Pons (tissue), 1 donor: ENCODE measurements at regions not wholly inside any gene's neighbourhood (a gene's known extent, or its start where the extent isn't known, plus 50 kb on each side); places are given as distances from the start of the nearest gene placed in this dataset.
"Not testable (repeated sequence)": the region's sequence is repeated elsewhere in the genome, so short reads cannot be mapped to it uniquely, and the experiment has no call there.

ENCODE experiments used
- DNase-seq: peaks from one replicate; pipeline ENCODE4 v3.0.0-alpha.2; 2016; ENCODE audit warnings: low spot score

- no peak for DNase-seq
Measured at GRCh38 chr18:21928925-21929324, 188.3 kb downstream of the MIB1 start.

DNA sequence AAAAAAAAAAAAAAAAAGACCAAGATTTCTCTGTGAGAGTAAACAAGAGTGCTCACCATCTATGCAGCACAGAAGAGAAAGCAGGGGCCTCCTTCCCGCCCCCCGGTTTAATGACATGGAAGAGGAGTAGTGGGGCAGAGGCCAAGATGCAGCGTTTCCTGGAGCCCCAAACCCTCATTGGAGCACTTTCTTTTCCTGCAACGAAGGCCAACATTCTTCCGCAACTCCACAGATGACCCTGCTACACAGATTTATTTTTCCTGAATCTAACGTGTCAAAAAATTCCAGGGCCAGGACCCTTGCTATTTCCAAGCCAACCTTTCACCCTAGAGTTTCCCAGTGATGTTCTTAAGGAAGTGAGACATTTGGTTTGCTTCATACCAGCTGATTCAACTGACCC lies 189.6 kb downstream of the MIB1 start:
- no peak for DNase-seq

- DNase-seq = no peak
Measured at GRCh38 chr18:21933931-21934765, 193.6 kb downstream of the MIB1 start.

GRCh38 chr18:21934766-21935015 lies 194.1 kb downstream of the MIB1 start:
- no peak for DNase-seq

DNA sequence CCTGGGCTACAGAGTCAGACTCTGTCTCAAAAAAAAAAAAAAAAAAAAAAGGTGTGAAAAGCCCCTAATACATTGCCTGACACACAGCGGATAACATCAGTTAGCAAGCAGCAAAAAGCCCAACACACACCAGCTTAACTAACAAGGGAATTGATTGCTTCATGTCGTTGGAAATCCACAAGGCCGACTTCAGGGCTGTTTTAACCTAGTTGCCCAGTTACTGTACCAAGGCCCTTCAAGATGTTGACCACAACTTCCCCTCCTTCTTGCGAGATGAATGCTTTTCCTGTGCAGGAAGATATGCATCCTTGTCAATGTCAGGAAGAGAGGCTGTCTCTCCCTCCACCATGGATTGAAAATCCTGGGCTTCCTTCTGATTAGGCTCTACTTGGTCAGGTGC lies 202.9 kb downstream of the MIB1 start:
- no peak for DNase-seq

- DNase-seq = no peak
Measured at GRCh38 chr18:21949326-21950015, 208.9 kb downstream of the MIB1 start.

- peak; percentile 67 for DNase-seq
Measured at GRCh38 chr18:21955757-21956652, 213.4 kb upstream of the GATA6 start.

GRCh38 chr18:21958263-21958662 lies 211.1 kb upstream of the GATA6 start:
- DNase-seq = no peak

DNA sequence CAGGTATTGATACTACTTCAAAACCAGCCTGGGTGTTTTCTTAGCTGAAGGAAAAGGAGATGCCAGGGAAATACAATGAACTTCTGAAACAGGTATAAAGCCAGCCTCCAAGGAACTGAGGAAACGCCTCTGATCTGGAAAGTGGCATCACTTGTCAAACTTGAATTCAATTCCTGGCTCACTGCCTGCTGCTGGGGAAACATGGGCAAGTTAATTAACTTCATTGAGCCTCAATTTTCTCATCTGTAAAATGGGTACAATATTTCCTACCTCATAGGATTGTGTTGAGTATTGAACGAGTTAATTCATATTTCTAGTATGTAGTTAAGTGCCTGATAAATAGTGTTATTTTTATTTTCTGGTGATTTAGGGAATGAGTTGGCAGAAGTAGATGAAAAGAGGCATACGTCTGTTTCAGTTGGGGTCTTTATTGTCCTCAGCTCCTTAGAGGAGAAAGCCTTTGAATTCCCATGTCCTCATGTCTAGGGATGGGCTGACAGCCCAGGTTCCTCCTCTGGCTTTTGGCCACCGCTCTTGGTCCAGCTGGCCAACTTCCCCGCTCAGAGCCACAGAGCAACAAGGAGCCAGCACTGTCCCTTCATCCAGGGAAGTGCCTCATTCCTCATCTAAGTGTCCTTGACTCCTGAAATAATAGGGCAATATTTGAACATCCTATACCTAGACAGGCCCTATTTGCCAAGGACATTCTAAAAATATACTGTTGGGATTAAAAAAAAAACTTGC lies 210.5 kb upstream of the GATA6 start:
- DNase-seq = no peak

- no peak for DNase-seq
Measured at GRCh38 chr18:21960189-21960588, 209.2 kb upstream of the GATA6 start.

- DNase-seq = no peak
Measured at GRCh38 chr18:21963336-21963735, 206.1 kb upstream of the GATA6 start.

DNA sequence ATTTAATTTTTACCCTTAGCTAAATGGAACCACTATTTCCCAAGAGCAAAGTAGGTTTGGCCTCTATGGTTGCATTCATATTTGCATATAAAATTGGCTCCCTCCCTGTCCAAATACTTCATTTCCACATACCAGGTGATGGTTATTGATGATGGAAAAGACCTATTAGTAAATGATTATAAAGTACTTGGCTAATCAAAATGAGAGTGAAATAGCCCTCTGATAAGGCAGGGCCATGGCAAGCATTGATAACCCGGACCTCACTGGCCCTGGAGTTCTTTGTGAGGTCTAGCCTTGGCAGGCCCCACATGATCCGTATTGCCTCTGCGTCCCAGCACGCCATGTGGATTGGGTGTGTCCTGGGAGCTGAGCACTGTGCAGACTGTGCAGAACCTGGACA lies 201.1 kb upstream of the GATA6 start:
- DNase-seq = no peak

GRCh38 chr18:21972281-21972680 lies 197.1 kb upstream of the GATA6 start:
- DNase-seq = no peak

DNA sequence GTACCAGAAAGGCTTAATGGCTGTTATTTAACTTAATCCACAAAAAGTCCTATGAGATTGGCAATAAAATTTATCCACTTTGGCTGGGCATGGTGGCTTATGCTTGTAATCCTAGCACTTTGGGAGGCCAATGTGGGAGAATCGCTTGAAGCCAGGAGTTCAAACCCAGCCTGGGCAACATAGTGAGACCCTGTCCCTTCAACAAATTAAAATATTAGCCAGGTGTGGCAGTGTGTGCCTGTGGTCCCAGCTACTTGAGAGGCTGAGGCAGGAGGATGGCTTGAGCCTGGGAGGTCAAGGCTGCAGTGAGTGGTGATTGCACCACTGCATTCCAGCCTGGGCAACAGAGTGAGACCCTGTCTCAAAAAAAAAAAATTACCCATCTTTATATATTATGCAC lies 193.4 kb upstream of the GATA6 start:
- not testable (repeated sequence) for DNase-seq

DNA sequence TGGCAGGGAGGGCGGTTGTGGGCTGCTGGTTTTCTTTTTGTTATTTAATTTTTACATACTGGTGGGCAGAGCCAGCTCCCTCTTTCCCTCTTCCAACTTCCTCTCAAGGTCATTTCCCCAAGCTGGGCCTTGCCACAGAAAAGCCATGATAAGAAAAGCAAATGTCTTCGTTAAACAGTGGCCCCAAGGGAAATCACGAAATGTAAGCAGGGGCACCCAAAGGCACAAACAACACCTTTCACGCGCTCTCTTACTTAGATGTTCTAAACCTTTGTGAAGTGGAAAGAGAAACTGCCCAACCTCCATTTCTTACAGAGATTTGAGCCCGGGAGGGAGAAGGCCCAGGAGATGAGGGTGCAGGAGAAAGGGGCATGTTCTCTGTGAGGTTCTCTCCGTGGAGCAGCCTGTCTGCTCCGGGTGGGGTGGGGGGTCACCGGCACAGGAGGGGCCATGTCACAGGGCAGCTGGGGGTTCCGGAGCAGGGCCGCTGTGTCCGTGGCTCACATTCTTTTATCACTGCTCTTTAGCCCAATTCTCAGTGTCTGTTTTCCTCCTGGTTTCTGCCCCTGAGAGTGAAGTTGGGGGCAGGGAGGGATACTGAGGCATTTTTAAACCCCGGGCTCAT lies 190.7 kb upstream of the GATA6 start:
- DNase-seq = no peak

- no peak for DNase-seq
Measured at GRCh38 chr18:21979171-21979560, 190.2 kb upstream of the GATA6 start.

DNA sequence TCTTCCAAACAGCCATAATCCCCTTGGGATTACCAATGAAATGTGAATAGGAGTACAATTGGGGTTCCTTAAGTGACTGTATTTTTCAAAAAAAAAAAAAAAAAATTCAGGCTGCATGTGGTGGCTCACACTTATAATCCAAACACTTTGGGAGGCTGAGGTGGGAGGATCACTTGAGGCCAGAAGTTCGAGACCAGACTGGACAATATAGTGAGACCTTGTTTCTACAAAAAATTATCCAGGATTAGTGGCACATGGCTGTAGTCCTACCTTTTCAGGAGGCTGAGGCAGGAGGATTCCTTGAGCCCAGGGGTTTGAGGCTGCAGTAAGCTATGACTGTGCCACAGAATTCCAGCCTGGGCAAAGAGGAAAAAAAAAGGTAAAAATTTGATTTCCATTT lies 189.6 kb upstream of the GATA6 start:
- DNase-seq = no peak

DNA sequence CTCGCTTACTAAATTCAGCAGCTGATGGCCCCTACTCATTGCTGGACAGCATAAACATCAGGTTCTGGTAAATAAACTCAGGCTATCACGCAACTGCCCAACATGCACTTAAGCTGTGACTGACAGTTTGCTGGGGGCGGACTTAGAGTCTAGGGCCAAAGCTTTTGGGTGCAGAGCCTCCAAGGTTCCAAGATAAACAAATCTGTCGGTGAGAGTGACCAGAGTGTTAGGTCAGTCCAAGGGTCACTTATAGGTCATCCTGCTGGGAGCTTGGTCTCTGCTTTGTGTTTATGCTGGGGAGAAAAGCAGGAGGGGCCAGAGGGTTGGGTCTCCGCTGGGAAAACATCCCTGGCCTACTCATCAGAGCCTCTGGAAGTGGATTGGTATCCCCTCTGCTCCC lies 188.6 kb upstream of the GATA6 start:
- DNase-seq = no peak

DNA sequence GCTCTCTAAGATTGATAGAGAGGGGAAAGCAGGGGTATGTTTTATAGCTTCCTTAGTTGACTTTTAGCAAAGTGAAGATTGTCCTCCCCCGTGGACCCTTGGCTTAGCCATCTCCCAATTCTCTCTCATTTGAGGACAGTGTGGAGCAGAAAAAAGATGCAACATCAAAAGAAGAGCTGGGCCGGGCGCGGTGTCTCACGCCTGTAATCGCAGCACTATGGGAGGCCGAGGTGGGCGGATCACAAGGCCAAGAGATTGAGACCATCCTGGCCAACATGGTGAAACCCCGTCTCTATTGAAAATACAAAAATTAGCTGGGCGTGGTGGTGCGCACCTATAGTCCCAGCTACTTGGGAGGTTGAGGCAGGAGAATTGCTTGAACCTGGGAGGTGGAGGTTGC lies 187.9 kb upstream of the GATA6 start:
- DNase-seq = not testable (repeated sequence)

DNA sequence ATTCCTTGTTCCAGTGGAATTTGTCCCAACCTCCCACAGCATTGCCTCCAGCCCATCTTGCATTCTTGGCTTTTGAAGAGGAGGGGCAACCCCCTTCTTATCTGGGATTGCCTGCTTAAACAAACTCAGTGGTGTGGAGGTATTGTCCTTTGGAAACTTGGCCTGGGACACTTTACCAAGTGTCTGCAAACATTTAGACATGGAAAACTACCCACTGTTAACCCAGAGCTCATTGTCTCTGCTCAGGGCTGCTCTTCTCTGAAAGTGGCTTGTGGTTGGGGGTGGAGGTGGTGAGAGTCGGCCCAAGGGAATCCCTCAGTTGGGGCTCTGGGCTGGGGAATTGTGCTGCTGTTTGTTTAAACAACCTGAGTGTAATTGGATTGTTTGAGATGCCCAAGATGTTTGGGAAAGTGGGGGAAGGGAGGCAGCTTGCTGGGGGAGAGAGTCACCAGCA lies 178.3 kb upstream of the GATA6 start:
- no peak for DNase-seq

GRCh38 chr18:21991886-21992285 lies 177.5 kb upstream of the GATA6 start:
- DNase-seq = no peak
